ENCODE measurements at regions not wholly inside any gene's neighbourhood (a gene's known extent, or its start where the extent isn't known, plus 50 kb on each side); places are given as distances from the start of the nearest gene placed in this dataset.

DNA sequence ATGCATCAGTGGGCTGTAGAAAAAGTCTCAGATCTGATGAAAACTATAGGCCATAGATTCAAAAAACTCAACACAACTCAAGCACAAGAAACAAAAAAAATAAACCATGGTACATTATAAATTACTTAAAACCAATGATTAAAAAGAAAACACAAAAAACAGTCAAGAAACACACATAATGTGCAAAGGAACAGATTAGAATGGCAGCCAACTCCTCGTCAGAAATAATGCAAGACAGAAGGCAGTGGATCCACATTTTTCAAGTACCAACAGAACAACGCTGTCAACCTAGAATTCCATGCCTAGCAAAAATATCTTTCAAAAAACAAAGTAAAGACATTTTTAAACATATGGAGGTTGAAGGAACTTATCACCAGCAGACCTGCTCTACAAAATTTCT, 69.7 kb downstream of the PSMB1 start:
- TF ChIP-seq, protein P1, sequence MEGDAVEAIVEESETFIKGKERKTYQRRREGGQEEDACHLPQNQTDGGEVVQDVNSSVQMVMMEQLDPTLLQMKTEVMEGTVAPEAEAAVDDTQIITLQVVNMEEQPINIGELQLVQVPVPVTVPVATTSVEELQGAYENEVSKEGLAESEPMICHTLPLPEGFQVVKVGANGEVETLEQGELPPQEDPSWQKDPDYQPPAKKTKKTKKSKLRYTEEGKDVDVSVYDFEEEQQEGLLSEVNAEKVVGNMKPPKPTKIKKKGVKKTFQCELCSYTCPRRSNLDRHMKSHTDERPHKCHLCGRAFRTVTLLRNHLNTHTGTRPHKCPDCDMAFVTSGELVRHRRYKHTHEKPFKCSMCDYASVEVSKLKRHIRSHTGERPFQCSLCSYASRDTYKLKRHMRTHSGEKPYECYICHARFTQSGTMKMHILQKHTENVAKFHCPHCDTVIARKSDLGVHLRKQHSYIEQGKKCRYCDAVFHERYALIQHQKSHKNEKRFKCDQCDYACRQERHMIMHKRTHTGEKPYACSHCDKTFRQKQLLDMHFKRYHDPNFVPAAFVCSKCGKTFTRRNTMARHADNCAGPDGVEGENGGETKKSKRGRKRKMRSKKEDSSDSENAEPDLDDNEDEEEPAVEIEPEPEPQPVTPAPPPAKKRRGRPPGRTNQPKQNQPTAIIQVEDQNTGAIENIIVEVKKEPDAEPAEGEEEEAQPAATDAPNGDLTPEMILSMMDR (IDR thresholded peaks at IDR 0.05; ENCODE audit: borderline replicate concordance, control extremely low read depth, extremely low read depth, insufficient read depth, missing control alignments), result no peak
- in situ Hi-C loops (cut with MboI; ENCODE audit: low sequenced_read_pairs, unreplicated experiment), result no loop called here
- DNase-seq (ENCODE audit: low spot score), result no peak

GRCh38 chr6:170480050-170480692, 72.9 kb downstream of the PSMB1 start:
- TF ChIP-seq, protein P1 (IDR thresholded peaks at IDR 0.05; ENCODE audit: borderline replicate concordance, control extremely low read depth, extremely low read depth, insufficient read depth, missing control alignments), result no peak
- no peak for DNase-seq (ENCODE audit: low spot score)
- in situ Hi-C loops (cut with MboI; ENCODE audit: low sequenced_read_pairs, unreplicated experiment), result no loop called here

- in situ Hi-C loops (cut with MboI; ENCODE audit: low sequenced_read_pairs, unreplicated experiment), result no loop called here
- DNase-seq (ENCODE audit: low spot score), result no peak
- TF ChIP-seq, protein P1 (IDR thresholded peaks at IDR 0.05; ENCODE audit: borderline replicate concordance, control extremely low read depth, extremely low read depth, insufficient read depth, missing control alignments), result no peak
Observed at GRCh38 chr6:170476360-170476759, 76.7 kb downstream of the PSMB1 start.

DNA sequence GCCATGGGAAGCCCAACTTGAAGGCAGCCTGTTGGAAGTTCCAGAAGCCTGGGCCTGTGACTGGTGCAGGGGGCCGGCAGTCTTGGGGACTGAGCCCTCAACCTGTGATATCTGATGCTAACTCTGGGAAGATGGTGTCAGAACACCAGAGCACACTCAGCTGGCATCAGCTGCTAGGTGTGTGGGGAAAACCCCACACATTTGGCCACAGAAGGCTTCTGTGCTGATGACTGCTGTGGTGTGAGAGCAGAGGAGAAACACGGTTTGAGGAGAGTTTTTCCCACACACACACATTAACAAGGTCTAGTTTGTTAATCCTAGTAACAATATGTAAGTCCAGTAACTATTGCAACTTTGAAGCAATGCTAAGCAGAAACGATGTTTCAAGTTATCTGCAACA, 78.0 kb downstream of the PSMB1 start:
- TF ChIP-seq, protein P1 (IDR thresholded peaks at IDR 0.05; ENCODE audit: borderline replicate concordance, control extremely low read depth, extremely low read depth, insufficient read depth, missing control alignments), result no peak
- in situ Hi-C loops (cut with MboI; ENCODE audit: low sequenced_read_pairs, unreplicated experiment), result no loop called here
- DNase-seq (ENCODE audit: low spot score), result no peak

- in situ Hi-C loops (cut with MboI; ENCODE audit: low sequenced_read_pairs, unreplicated experiment), result no loop called here
- TF ChIP-seq, protein P1 (IDR thresholded peaks at IDR 0.05; ENCODE audit: borderline replicate concordance, control extremely low read depth, extremely low read depth, insufficient read depth, missing control alignments), result no peak
- no peak for DNase-seq (ENCODE audit: low spot score)
Observed at GRCh38 chr6:170473801-170474200, 79.3 kb downstream of the PSMB1 start.

- TF ChIP-seq, protein P1 (IDR thresholded peaks at IDR 0.05; ENCODE audit: borderline replicate concordance, control extremely low read depth, extremely low read depth, insufficient read depth, missing control alignments), result no peak
- in situ Hi-C loops (cut with MboI; ENCODE audit: low sequenced_read_pairs, unreplicated experiment), result no loop called here
- DNase-seq (ENCODE audit: low spot score), result no peak
Observed at GRCh38 chr6:170473301-170473717, 79.8 kb downstream of the PSMB1 start.
